T-helper 2 cell treated with Interferon-gamma antibody and Interleukin-4, amounts not matched to agents 5 μg/mL and 100 μg/mL, for 36 hours (primary cell): ENCODE measurements at regions not wholly inside any gene's neighbourhood (a gene's known extent, or its start where the extent isn't known, plus 50 kb on each side); places are given as distances from the start of the nearest gene placed in this dataset.

Experiments used
- DNase-seq: peaks from one replicate; pipeline ENCODE4 v3.0.0; 2021; ENCODE audit warnings: low spot score
- H3K27ac Mint-ChIP-seq: one replicate; pipeline ENCODE4 v1.8.0; 2021; ENCODE audit warnings: mild to moderate bottlenecking, mixed read lengths
- H3K27me3 Mint-ChIP-seq: one replicate; pipeline ENCODE4 v1.8.0; 2021; ENCODE audit warnings: low read depth, mixed read lengths
- H3K36me3 Mint-ChIP-seq: one replicate; pipeline ENCODE4 v1.8.0; 2021; ENCODE audit warnings: low read depth, mixed read lengths
- H3K4me1 Mint-ChIP-seq: one replicate; pipeline ENCODE4 v1.8.0; 2021; ENCODE audit warnings: low read depth, mixed read lengths
- H3K4me3 Mint-ChIP-seq: one replicate; pipeline ENCODE4 v1.8.0; 2022; ENCODE audit warnings: mild to moderate bottlenecking, moderate library complexity, mixed read lengths
- H3K9me3 Mint-ChIP-seq: one replicate; pipeline ENCODE4 v1.8.0; 2021; ENCODE audit warnings: mixed read lengths

DNA sequence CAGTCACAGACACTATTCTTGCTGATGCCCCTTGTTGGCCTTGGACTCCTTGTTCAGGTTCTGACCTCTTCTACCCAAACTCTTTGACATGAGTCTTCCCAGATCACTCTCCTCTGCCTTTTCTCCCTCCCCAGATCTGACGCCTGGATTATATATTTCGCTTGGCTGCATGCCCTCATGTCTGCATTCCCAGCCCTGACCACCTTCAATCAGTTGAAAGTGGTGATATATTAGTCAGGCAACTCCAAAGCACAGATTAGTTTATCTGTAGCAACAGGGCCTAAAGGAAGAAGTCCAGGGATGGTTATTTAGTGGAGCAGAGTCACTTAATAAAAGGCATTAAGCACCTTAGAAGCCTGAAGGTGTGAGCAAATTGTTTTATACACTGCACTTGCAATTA lies 110.0 kb upstream of the GUCA2B start:
- Mint-ChIP-seq H3K4me1 (no peaks in the 10 kb centered on the region), H3K9me3 (no peaks in the 10 kb centered on the region), H3K4me3 (no peak overlapping the region)

DNA sequence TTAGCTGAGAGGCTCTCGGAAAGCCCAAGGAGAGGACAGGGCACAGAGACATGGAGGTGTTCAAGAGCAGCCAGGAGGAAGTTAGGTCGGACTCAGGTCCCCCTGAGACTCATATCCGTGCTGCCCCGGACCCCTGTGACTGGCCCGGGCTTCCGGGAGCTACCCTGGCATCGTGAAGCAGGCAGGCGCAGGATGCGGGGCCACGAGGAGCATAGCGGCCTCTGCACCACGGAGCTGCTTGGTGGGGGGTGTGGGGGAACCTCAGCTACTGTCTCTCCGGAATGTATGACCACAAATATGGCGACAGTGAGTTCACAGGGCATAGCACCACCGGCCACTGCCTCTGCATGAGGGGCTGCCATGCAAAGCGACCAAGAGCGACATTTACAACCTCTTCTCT lies 112.2 kb upstream of the GUCA2B start:
- H3K9me3 Mint-ChIP-seq: no peaks in the 10 kb centered on the region
- no peak for DNase-seq
- no peak overlapping the region for H3K27ac Mint-ChIP-seq
- no peaks in the 10 kb centered on the region for H3K36me3 Mint-ChIP-seq
- H3K4me1 Mint-ChIP-seq: peaks cover 3% of the 10 kb centered on the region
- no peak overlapping the region for H3K4me3 Mint-ChIP-seq
- peaks cover 4% of the 10 kb centered on the region for H3K27me3 Mint-ChIP-seq

More for the DNA sequence above, 110.0 kb upstream of the GUCA2B start:
- peaks cover 5% of the 10 kb centered on the region for H3K27me3 Mint-ChIP-seq
- no peak overlapping the region for H3K27ac Mint-ChIP-seq
- no peak for DNase-seq
- H3K36me3 Mint-ChIP-seq: no peaks in the 10 kb centered on the region

DNA sequence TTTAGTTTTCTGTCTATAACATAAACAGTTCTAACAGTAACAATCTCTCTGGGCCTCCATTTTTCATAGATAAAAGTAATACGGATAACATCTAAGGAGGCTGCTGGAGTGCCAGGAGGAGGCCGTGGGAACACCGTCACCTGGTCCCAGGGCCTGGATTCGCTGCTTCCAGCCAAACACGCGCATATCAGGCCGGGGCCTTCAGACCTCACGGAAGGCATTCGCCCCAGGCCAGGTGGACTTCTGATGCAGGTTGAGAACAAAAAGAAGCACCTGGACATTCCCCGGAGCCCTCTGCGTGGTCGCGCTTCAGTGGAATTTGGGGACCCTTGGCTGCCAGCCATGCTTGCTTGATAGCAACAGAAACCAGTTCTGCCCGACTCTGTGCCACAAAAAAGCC lies 113.1 kb upstream of the GUCA2B start:
- Mint-ChIP-seq H3K4me3 (no peak overlapping the region), H3K27me3 (peaks cover 4% of the 10 kb centered on the region), H3K36me3 (no peaks in the 10 kb centered on the region), H3K4me1 (peaks cover 4% of the 10 kb centered on the region), H3K27ac (no peak overlapping the region), H3K9me3 (no peaks in the 10 kb centered on the region)
- DNase-seq: no peak

DNA sequence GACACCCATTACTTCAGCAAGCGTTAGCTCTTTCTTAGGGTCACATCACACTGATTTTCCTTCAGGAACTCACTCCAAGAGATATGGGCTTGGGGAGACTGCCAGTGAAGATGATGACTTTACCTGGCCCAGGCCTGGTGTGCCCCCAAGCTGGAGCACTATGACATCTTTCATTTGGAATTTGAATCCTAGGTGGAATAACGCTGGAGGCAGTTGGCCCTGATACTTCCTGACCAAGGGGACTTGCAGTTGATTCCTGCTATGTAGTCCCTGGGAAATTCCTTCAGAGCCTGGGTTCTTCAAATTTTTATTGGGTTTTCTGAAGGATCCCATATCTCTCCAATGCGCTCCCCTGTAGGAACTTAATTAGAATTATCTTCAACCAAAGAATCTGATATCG lies 114.9 kb upstream of the GUCA2B start:
- Mint-ChIP-seq H3K9me3 (no peaks in the 10 kb centered on the region), H3K27me3 (peaks cover 17% of the 10 kb centered on the region)

DNA sequence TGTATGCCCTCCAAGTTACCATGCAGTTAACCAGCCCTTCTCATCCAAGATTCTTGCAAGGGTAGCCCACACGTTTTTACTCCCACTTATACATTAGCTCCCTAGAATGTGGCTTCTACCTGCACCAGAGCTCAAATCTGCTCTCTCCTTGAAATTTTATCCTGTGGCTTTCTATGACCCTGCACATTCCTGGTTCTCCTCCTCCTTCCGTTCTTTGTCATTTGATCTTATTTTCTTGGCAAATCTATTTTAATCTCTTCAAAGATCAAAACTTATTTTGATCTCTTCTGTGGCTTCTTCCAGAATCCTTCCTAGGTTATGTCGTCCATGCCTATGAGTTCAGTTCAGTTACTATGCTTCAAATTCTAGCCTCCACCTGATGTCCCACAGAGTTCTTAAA lies 115.6 kb upstream of the GUCA2B start:
- Mint-ChIP-seq H3K27me3 (peaks cover 23% of the 10 kb centered on the region), H3K4me3 (no peak overlapping the region), H3K36me3 (no peaks in the 10 kb centered on the region), H3K27ac (no peak overlapping the region), H3K9me3 (no peaks in the 10 kb centered on the region), H3K4me1 (peaks cover 15% of the 10 kb centered on the region)
- no peak for DNase-seq

More for the DNA sequence above, 114.9 kb upstream of the GUCA2B start:
- Mint-ChIP-seq H3K27ac (no peak overlapping the region), H3K4me3 (no peak overlapping the region), H3K36me3 (no peaks in the 10 kb centered on the region), H3K4me1 (peaks cover 15% of the 10 kb centered on the region)
- DNase-seq: no peak

DNA sequence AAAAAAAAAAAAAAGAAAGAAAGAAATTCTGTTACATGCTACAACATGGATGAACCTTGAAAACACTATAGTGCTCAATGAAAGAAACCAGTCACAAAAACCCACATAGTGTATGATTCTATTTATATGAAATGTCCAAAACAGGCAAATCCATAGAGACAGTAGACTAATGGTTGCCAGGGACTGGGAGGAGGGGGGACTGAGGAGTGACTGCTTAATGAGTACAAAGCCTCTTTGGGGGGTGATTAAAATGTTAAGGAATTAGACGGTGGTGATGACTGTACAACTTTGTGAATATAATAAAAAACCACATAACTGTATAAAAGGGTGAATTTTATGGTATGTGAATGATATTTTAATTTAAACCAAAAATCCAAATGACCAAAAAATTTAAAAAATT lies 116.0 kb upstream of the GUCA2B start:
- no peaks in the 10 kb centered on the region for H3K36me3 Mint-ChIP-seq
- peaks cover 24% of the 10 kb centered on the region for H3K27me3 Mint-ChIP-seq
- H3K27ac Mint-ChIP-seq: no peak overlapping the region
- no peak overlapping the region for H3K4me3 Mint-ChIP-seq
- no peaks in the 10 kb centered on the region for H3K9me3 Mint-ChIP-seq
- H3K4me1 Mint-ChIP-seq: peaks cover 15% of the 10 kb centered on the region
- DNase-seq: no peak

DNA sequence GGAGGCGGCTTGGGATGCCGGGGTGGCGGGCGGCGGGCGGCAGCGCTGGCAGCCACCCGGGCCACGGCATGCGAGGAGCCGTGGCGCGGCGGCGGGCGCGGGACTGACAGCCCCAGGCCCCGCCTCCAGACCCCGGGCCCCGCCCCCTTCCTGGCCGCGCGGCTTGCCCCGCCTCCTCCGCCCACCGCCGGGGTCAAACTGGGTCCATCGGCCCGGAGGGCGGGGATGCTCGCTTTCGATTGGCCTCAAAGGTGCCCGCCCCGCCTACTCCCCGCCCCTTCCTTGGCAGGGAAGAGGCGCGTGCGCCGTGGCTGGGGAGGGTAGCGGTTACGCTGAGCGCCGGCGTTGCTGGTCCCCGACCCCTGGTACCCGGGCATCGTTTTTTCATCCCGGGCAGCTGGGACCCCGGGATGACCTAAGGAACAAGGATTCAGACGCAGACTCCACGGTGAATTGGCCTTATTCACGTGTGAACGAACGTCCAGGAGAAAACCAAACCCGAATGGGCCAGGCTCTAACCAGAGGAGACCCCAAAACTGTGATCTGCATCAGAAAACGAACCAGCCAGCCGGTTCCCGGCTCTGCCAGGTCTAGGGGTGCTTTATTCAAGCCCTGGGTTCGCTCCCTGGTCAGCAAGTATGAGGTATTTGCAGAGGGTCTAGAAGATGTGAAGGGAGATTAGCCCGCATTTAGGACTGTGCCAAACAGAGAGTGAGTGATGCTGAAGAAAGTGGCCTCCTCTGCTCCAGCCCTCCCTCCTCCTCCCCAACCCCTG lies 117.2 kb upstream of the GUCA2B start:
- DNase-seq: peak; percentile 95
- Mint-ChIP-seq H3K27ac (no peak overlapping the region), H3K36me3 (no peaks in the 10 kb centered on the region), H3K4me3 (peak overlapping the region; percentile 81), H3K4me1 (peaks cover 21% of the 10 kb centered on the region), H3K9me3 (no peaks in the 10 kb centered on the region), H3K27me3 (peaks cover 22% of the 10 kb centered on the region)

DNA sequence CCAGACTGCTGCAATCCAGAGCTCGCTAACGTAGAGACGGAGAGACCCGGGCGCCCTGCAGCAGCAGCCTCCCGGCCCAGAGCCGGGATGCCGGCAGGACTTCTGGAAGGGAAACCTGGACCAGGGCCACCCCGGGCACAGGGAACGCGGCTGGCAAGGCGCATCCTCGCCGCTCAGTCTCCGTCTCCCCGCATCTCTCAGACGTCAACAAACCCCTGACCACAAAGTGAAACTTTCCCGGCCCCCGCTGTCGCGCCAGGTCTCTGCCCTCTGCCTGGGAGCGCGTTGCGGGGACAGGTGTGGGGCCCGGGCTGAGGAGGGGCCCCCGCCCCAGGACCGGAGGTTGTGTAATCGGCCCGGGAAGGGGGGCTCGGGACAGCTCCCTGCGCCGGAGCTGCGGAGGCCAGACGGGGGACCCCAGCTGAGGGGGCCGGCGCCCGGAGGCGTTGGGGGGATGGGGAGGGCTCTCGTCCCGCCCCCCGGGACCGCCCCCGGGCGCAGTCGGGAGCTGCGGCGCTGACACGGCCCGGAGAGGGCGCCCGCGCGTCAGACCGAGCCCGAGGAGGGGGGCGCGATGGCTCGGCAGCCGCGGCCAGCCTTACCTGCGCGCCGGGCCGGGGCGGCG lies 116.6 kb upstream of the HIVEP3 start:
- DNase-seq: no peak
- no peaks in the 10 kb centered on the region for H3K36me3 Mint-ChIP-seq
- peaks cover 22% of the 10 kb centered on the region for H3K27me3 Mint-ChIP-seq
- peak overlapping the region; percentile 75 for H3K4me3 Mint-ChIP-seq
- H3K9me3 Mint-ChIP-seq: no peaks in the 10 kb centered on the region
- H3K27ac Mint-ChIP-seq: peak overlapping the region; percentile 57
- H3K4me1 Mint-ChIP-seq: peaks cover 23% of the 10 kb centered on the region

DNA sequence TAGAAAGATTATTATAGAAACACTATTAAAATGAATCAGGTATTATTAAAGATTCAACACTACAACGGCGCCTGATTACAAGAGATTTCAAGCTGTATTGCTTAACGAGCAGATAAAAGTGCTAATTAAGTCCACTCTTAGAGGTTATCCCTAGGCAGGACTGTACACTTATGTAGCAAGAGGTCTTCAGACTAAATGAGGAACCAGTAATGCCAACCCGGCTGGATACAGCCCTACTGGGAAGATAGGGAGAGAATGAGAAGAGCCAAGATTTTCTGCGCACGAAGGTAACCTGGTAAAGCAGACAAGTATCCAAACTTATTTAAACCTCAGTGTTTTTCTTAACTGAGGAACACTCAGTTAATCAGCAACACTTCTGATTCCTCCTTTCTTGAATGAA lies 115.7 kb upstream of the HIVEP3 start:
- Mint-ChIP-seq H3K9me3 (no peaks in the 10 kb centered on the region), H3K27me3 (peaks cover 22% of the 10 kb centered on the region), H3K27ac (peak overlapping the region; percentile 35), H3K36me3 (no peaks in the 10 kb centered on the region), H3K4me3 (peak overlapping the region; percentile 75), H3K4me1 (peaks cover 23% of the 10 kb centered on the region)
- no peak for DNase-seq

DNA sequence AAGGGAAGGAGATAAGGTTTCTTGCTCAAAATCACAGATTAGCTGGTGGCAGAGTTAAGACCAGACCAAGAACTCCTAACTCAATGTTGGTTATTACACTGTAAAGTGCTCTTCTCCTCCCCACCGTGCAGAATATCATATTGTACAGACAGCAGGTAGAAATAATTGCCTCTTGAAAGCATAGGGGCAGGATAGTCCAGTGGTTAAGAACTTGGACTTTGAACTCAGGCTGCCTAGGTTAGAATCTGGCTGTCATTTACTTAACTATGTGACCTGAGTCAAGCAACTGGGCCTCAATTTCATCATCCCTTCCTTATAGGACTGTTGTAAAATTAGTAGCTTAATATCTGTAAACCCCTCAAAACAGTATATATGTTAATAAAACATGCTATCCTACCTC lies 114.9 kb upstream of the HIVEP3 start:
- no peak for DNase-seq
- H3K36me3 Mint-ChIP-seq: no peaks in the 10 kb centered on the region
- H3K4me1 Mint-ChIP-seq: peaks cover 23% of the 10 kb centered on the region
- no peaks in the 10 kb centered on the region for H3K9me3 Mint-ChIP-seq
- no peak overlapping the region for H3K27ac Mint-ChIP-seq
- peaks cover 22% of the 10 kb centered on the region for H3K27me3 Mint-ChIP-seq
- H3K4me3 Mint-ChIP-seq: no peak overlapping the region

DNA sequence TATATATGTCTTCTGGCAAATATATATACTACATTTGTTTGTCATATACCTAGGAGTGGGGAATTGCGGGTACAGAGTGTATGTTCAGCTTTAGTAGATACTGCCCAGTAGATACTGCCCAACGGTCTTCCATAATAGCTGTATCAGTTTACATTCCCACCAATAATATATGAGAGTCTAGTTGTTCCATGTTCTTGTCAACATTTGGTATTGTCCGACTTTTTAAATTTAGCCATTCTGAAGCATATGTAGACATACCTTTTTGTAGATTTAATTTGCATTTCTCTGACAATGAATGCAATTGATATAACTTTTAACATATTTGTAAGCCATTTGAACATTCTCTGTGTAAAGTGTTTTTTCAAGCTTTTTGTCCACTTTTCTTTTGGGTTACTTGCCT lies 99.0 kb upstream of the HIVEP3 start:
- no peaks in the 10 kb centered on the region for H3K36me3 Mint-ChIP-seq
- H3K27me3 Mint-ChIP-seq: peaks cover 3% of the 10 kb centered on the region
- peaks cover 6% of the 10 kb centered on the region for H3K9me3 Mint-ChIP-seq
- H3K4me3 Mint-ChIP-seq: no peak overlapping the region
- H3K27ac Mint-ChIP-seq: no peak overlapping the region
- H3K4me1 Mint-ChIP-seq: peaks cover 10% of the 10 kb centered on the region
- DNase-seq: no peak

DNA sequence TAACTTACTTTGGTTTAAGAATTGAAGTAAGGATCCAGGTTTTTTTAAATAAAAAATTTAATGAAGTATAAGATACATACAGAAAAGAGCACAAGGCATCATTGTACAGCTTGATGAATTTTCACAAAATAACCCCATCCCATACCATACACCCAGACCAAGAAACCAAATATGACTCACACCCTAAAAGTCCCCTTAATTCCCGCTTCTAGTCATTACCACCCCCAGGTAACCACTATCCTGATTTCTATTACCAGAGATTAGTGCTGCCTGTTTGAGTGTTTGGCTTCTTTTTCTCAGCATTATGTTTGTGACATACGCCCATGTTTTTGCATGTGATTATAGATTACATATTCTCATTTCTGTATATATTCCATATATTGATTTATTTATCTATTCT lies 98.5 kb upstream of the HIVEP3 start:
- no peaks in the 10 kb centered on the region for H3K36me3 Mint-ChIP-seq
- H3K4me1 Mint-ChIP-seq: peaks cover 10% of the 10 kb centered on the region
- peaks cover 6% of the 10 kb centered on the region for H3K9me3 Mint-ChIP-seq
- H3K27ac Mint-ChIP-seq: no peak overlapping the region
- peaks cover 2% of the 10 kb centered on the region for H3K27me3 Mint-ChIP-seq
- no peak overlapping the region for H3K4me3 Mint-ChIP-seq
- peak; percentile 21 for DNase-seq

DNA sequence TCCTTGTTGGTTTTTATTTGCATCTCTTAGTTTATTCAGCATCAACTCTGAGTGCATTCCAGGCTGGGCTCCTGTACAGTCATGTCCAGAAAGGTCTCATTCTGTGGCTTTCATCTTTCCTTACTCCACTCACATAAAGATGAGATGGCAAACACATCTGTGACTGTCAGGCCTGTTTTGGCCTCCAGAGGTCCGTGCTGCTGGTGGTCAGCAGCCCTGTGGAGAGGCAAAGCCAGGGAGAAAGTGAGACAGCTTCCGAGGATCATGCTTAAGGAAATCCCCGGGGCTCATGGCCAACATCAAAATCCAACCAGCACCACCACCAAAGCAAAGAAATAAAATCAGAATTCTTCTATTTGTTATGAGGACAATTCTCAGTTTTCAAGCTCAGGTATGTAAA lies 96.1 kb upstream of the HIVEP3 start:
- H3K9me3 Mint-ChIP-seq: peaks cover 6% of the 10 kb centered on the region
- no peaks in the 10 kb centered on the region for H3K36me3 Mint-ChIP-seq
- H3K4me3 Mint-ChIP-seq: no peak overlapping the region
- H3K4me1 Mint-ChIP-seq: peaks cover 10% of the 10 kb centered on the region
- no peak for DNase-seq
- H3K27ac Mint-ChIP-seq: no peak overlapping the region
- H3K27me3 Mint-ChIP-seq: no peaks in the 10 kb centered on the region

DNA sequence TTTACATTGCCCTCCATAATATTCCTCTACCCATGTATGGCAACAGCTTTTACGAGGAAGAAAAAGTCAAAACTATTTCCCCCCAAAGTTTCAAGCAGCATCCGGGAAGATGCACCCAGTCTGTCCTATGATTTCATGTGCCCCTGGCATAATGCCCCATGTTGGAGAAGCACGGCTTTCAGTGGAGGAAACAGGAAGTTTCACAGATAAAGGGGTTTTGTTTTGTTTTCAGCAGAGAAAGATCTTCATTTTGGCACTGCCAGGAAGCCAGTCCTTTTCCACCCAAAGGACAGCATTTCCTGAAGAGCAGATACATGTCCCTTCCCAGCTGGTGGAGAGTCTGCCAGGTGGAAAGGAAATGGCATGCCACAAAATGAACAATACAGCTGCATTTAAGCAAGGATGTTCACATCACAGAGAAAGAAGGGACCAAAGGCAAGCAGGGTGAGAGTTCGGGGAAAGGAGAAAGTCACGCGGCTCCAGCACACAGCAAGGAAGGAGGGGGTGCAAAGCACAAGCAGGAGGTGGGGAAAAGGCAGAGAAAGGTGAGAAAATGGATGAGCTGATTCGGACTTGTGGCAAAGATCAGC lies 95.3 kb upstream of the HIVEP3 start:
- Mint-ChIP-seq H3K36me3 (no peaks in the 10 kb centered on the region), H3K4me3 (peak overlapping the region; percentile 49), H3K27ac (no peak overlapping the region), H3K27me3 (no peaks in the 10 kb centered on the region), H3K9me3 (peaks cover 6% of the 10 kb centered on the region), H3K4me1 (peaks cover 13% of the 10 kb centered on the region)
- no peak for DNase-seq
